Nucleus accumbens (tissue), 56 donors: ENCODE measurements at regions not wholly inside any gene's neighbourhood (a gene's known extent, or its start where the extent isn't known, plus 50 kb on each side); places are given as distances from the start of the nearest gene placed in this dataset.
A peak's percentile ranks its signal among the peaks of the same experiment; 100 is the strongest.

Experiments
- DNase-seq, 56 donors: peaks; one replicate each; lab custom pipeline; 2025; lab: John Stamatoyannopoulos, UW

DNA sequence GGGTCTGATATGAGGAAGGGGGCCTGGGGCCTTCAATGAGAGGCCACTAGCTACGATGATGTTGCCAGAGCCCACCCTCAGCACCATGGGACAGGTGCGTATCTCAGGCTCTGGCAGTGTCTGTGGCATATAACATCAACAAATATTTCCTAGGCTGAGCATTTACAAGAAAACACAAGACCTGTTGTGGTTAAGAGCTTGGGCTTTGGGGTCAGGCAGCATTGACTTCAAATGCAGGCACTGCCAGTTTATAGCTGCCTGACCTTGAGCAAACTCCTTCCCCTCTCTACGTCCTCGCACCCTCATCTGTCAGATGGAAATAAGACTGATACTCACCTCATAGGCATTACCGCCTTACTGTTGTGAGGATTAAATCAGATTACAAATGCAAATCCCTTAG, 156.0 kb downstream of the KATNAL1 start:
- DNase-seq, result no peak

DNA sequence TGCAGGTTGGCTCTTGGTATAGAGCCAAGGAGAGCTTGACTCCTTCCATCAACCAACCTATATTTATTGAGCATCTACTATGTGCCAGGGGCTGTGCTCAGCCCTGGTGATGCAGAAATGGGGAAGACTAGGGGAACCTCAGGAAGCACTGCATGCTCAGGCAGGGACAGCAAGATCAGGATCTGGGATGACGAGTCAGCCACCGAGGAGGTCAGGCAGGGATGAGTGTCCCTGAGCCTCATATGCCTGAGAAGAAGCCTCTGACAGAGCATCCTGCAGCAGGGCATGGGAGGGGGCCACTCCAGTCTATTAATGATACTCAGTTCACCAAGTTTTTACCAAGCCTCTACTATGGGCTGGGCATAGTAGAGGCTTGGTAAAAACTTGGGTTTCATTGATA, 158.1 kb downstream of the KATNAL1 start:
- no peak for DNase-seq

DNA sequence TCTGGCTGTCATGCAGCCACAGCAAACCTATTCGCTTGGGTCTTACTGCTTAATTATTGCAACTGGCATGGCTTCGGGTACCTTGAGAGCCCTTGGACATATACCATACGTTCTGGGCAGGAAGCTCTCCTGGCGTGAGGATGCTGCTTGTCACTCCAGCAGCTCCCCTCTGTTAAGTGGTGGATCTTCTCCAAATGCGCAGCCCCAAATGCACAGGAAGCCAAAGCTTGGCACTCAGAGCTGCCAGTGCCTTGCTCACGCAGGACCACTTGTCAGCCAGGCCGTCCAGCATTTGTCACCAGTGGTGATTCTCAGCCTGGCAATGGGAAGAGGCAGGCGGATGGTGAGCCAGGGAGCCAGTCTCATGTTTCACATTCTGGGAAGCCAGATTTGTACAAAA, 158.6 kb downstream of the KATNAL1 start:
- DNase-seq, result no peak

DNA sequence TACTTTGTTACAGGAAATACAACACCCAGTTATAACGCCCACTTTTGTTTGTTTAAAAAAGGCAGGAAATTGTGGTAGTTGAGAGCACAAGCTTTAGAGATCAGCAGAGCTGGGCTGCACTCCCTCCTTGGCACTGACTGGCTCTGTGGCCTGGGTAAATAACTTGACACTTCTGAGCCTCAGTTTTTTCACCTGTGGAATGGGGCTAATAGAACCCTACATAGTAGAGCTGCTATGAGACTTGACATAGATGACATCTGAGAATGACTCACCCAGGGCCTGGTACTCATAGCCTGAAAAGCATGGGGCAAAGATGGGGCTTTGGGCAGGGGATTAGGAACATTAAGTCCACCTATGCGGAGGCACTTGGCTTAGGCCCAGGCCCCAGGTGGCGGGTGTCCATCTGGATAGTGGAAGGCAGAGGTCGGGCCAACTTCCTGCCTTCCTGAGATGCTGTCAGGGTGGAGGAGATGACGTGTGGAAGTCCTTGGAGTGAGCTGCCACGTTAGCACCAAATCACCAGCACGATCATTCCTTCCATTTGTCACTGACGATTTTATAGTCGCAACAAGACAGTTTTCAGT, 159.1 kb downstream of the KATNAL1 start:
- no peak for DNase-seq

DNA sequence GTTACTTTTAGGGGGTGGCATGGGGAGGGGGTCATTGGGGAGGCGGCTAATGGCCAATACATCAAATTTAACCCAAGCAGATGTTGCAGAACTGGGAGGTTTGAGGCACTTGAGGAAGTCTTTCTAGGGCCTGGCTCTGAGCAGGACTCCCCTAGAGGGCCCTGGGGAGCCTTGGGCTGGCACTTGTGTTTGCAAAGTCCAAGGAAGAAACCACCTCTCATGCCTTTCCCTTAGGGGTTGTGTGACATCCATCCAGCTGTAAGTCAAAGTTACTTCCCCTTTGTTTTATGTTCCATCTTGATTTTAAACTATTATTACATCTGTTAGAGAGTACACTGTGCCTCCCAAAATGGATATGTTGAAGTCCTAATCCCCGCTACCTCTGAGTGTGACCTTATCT, 159.9 kb downstream of the KATNAL1 start:
- no peak for DNase-seq

DNA sequence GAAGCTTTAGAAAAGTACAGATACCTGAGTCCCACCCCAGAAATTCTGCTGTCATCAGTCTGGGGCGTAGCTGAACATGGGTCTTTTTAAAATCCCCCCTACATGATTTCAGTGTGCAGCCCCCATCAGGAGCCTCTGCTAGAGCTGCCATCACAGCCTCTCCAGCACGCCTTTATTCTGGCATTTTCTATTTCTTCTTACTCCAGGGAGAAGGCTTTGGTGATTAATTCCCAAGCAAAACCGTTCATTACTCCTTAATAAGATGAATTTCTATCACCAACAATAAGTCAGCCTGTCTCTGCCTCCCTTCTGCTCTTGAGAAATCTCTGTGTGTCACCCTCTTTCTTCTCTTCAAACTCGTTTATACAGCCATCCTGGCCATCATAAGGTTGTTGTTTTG, 160.3 kb downstream of the KATNAL1 start:
- DNase-seq, result no peak

DNA sequence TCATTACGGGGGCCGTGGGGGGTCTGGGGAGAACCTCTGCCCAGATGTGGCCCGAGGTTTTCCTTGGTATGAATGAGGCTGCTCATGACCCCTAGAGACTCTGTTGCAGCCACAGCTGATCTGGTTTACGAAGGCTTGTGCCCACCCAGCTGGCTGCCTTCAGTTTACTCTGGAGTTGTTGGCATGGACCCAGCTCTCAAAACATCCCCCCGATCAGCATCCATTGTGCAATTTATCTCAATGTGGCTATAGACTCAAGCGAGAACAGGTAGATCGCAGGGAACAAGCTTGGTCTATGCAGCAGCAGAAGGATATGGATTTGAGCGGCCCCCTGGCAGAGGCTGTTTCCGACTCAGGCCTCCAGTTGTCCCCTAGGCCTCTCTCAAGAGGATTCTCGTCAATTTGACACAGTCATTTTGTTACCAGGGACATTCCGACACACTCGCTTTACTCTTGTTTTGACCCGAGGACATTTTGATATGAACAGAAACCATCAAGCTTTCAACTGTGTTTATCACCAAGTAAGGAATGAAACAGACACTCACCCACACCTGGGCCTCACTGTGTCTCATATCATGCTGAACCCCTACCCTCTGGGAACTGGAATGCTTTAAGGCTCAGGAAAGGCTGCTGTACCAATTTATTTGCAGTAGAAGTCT, 161.5 kb downstream of the KATNAL1 start:
- no peak for DNase-seq

DNA sequence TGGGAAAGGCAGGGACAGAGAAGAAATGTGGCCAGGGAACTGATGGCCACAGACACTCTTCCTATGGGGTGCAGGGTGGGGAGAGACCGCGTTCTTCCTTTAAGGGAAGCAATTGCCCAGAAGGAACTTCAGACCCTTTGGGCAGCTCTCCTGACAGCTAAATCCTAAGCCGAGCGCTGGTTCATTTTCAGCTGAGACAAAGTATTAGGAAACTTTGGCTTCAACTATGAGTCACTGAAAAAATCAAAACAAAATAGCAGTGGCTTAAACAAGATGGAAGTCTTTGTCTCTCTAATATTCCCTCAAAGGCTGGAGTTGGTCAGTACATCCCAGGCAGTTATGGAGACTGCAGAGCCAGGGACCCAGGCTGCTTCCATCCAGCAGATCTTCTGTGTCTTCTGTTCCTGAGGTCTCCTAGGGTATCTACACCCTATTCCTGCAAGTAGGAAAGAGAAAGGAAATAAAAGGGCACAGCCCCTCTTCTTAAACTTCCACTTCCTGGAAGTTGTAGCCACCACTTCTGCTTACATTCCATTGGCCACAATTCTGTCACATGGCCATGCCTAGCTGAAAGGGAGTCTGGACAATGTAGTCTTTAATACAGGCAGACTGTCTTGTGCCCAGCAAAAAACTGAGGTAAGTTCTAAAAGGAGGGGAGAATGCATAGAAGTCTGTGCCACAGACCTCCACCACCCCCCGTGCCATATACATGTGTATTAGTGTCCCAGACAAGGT, 163.5 kb downstream of the KATNAL1 start:
- no peak for DNase-seq

DNA sequence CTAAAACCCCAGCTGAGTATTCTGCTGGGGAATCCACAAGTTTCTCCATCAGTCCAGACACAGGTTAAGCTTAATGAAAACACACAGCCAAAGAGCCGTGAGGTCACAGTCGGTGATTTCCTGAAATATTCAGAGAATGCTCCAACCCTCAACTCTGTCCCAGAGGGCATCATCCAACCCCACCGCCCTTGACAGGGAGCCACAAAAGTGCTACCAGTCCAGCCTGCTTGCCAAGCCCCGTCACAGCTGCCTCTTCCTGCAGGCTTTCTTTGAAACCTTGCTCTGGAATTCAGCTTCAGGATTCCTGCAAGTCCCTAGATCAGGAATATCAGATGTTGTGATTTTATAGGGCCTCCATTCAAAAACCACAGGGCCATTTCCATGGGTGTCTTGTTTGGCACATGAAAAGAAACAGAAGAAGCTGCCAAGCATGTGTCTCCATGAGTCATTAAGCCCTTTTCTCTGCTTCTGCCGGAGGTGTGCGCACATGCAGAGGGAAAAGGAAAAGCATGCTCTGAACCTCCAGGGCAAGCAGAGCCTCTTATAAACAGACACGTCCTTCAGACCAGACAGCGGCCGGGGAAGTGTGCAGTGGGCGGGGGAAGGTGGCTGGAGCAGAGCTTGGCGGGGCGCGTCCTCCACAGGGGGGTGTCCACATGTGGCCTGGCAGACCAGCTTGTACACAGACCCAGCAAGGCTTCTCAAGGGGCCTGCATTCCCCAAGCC, 164.7 kb downstream of the KATNAL1 start:
- DNase-seq, result peak in 8 of 56 donors; percentile 7 to 33 (median 14)

DNA sequence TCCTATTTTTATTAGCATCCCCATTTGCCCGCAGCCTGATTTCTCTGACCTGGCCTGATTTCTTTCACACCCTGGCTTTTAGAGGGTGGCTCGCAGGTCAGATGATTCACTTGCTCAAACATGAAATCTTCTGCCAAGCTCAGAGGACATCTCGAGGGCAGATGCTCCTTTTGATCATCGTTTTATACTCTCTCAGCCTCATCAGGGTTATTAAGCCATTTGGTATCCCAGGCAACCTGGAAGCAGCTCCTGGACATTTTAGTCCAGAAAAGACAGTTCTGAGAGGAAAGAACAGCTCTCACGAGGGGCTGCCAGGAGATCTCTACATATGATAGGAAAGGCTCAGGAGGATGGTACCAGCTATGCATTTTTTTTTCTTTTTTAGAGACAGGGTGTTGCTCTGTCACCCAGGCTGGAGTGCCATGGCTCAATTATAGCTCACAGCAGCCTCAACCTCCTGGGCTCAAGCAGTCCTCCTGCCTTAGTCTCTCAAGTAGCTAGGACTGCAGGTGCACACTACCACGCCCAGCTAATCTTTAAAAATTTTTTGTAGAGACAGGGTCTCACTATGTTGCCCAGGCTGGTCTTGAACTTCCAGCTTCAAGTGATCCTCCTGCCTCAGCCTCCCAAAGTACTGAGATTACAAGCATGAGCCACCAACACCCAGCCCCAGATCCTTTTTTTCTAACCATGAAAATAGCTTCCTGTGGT, 165.4 kb downstream of the KATNAL1 start:
- no peak for DNase-seq

DNA sequence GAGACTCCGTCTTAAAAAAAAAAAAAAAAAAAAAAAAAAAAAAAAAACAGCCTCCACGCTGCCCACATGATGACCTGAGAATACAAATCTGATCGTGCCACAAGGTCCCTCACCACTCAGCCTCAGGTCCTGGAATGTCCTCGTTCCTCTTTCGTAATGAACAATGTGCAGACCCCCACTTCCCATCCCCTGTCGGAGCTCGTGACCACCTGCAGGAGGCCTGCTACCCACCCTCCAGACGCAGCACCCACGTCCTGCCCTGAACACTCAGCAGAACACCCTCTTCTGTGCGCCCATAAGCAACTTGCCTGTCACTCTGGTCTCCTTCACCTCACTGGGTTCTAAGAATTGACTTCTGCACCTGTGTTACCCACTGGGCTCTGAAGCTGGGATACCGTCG, 166.4 kb downstream of the KATNAL1 start:
- DNase-seq, result no peak

DNA sequence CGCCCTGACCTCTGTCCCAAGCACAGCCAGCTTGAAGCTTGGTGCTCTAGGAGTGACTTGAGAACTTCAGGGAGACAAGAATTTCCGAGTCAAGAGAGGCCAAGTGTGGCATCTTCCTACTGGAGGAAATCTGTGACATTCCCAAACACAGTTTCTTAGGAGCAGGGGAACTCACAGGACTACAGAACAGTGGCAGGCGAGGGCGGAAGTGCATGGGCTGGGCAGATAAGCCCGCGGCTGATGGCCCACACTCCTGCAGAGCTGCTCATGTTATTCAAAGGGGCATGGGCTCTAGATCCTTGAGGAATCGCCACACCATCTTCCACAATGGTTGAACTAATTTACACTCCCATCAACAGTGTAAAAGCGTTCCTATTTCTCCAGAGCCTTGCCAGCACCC, 168.8 kb downstream of the KATNAL1 start:
- no peak for DNase-seq

DNA sequence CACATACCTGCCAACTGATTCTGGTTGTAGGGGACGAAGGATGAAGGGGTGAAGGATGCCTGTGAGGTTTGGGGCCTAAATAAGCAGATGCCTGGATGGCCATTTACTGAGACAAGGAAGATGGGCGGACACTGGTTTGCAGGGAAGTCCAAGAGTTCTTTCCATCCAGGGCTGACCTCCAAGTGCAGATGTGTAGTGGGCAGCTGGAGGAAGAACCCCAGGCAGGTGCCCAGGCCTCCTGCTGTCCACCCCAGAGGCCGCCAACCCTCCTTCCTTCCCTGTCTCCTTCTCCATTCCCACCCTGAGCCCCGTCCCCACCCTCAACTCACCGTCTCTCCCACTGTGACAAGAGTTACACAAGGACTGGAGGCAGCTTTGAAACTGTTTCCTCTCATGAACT, 171.5 kb downstream of the KATNAL1 start:
- DNase-seq, result no peak

DNA sequence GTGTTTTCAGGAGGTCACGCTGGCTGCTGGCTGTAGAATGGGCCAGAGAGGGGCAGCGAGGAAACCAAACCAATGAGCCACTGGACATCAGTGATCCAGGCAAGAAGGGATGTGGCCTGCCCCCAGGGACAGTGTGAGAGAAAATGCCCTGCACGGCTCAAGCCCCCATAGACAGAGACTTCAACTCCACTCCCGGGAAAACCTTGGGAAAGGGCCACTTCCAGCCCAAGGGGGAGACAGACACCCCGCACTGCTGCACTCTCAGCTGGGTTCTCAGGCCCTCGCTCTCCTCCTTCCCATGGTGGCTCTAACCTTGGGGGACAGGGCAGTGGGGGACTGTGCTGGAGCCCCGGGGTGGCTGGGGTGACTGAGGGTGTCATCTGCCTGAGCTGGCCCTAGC, 172.0 kb downstream of the KATNAL1 start:
- DNase-seq, result no peak

DNA sequence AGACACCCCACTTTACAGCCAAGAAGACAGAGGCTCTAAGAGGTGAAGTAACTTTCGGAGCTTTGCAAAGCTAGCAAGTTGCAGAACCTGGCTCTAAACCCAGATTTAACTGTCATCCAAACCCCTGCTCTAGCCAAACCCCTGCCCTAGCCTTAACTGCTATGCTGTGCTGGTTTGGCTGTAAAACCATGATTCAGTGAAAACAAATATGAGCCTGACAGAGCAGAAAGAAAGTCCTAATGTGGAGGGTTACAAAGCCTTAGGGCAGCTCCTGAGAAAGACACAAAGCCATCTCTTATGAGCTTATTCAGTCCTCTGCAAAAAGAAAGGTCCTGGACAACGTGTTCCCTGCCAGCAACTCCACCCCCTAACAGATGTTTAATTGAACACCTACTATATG, 172.8 kb downstream of the KATNAL1 start:
- DNase-seq, result no peak

DNA sequence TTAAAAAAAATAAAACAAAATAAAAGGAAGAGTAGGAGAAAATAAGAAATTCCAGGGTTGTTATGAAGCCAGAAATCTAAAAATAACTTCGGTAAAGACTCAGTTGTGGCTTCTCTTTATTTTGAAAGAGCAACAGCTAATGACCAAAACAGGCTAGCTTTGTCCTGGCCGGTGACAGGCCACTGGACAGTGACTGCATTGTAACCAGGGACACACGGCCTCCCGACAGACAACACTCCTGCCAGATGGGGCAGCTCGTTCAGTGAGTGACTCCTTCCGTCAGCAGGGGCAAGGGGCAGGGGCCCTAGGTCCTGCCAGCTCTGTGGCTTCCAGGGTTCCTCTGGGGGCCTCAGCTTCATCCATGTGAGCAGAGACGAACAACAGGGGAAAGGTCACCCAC, 173.4 kb downstream of the KATNAL1 start:
- DNase-seq, result peak in 15 of 56 donors; percentile 8 to 64 (median 36)

DNA sequence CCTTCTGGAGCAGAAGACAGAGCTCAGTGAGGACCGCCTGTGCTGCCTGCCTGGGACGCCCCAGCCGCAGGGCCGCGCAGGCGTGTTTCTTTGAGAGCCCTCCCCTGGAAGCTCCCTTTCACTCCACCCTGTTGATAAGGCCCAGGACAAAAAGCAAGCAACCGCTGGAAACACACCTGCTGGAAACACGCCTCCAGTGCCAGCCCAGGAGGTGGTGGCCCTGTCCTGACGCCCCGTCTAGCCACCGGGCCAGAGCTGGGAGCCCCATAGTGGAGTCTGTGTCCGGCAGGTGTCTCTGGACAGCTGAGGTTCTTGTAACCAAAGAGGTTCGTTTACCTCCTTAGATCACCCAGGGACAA, 173.8 kb downstream of the KATNAL1 start:
- no peak for DNase-seq

DNA sequence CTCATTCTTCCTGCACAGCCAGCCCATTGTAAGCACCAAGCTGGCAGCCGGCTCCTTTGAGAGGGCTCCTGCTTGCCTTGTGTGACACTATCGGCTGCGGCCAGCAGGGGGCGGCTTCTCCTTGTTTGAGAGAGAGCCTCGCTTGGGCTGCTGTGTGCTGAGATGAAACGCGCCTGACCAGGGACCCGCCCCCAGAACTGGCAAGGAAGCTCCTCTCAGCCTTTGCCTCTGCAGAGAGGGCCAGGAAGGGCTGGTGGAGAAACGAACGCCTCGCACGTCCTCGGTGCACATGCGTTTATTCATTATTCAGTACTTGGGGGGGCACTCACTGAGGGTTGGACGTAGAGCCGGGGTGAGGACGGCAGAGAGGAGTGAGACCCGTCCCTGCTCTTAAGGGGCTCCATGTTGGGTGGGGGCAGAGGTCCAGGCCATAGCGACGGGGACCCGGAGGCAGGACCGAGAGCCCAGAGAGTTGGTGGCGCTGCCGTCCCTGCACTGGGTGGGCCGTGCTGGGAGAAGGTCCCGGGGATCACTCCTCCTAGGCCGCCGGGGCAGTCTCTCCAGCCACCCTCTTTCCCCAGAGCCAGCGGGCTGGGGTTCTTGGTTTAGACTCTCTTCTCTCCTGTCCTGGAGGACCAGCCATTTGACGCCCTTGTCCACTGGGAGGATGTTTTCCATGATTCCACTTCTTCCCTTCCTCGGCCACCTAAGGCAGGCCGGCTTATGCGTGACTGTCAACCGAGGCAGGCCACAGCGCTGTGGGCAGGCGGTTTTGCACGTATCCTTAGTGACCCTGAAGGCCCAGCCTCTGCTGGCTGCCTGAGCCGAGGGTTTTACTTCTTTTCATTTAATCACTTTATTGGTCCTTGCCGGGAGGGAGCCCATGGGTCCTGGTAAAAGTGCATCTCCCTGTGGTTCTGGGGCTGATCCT, 174.5 kb downstream of the KATNAL1 start:
- peak; percentile 62 to 99 (median 92) for DNase-seq

DNA sequence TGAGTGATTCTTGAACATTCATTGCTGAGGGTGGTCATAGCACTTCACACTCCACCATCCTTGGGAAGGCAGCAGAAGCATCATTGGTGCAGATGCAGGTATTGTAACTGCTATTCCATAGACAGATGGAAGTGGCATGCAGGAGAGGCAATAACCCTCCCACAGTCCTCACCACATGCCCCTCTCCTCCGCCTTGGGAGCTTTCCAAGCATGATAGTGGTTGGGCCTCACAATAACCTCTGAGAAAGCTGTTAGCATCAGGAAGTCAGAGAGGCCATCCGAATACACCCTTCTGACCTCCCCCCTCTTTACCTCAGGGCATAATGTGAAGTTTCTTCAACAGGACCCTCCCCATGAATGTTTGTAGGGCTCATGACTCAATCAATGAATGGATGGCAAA, 177.9 kb downstream of the KATNAL1 start:
- DNase-seq, result no peak

DNA sequence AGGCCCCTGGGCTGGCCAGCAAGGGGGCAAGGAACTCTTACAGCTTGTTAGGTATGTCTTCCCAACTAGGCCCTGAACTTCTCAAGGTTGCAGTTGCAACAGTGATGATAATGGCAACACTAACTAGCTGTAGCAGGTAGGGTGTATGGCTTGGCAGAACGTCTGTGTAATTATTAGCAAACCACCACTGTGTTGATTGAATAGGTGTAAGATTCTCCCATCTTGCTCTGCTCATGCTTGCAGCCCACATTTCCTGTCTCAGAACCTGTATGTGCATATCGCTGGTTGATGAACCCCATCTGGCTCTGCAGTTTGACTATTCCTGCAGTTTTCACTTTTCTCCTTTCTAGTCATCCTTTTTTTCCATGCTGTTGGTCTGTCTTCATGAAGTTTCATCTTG, 178.8 kb downstream of the KATNAL1 start:
- no peak for DNase-seq
